H1 (cell line): ENCODE measurements at regions not wholly inside any gene's neighbourhood (a gene's known extent, or its start where the extent isn't known, plus 50 kb on each side); places are given as distances from the start of the nearest gene placed in this dataset.

Source experiments
- CTCF ChIP-seq, 3 experiments: IDR thresholded peaks; 1 replicate in 2 of 3; 2 replicates in 1 of 3; pipeline versions ENCODE4 v1.5.1 to v1.6.1; 2011; ENCODE audit warnings: low read length in 3 of 3, mild to moderate bottlenecking in 3 of 3, inconsistent platforms in 2 of 3, low read depth in 1 of 3, moderate library complexity in 1 of 3; ENCODE audit not compliant: insufficient read depth in 1 of 3; ENCODE audit errors: control extremely low read depth in 1 of 3
- GABPA ChIP-seq: IDR thresholded peaks from 2 replicates; pipeline ENCODE4 v1.6.1; 2011; ENCODE audit warnings: mild to moderate bottlenecking, low read length, moderate library complexity, borderline replicate concordance; ENCODE audit not compliant: insufficient read depth
- HDAC2 ChIP-seq, 2 experiments: fragments of 300-600 bp in 1 of 2; sonication (generic) in 1 of 2; IDR thresholded peaks; 2 replicates each; pipeline ENCODE4 v1.6.1; 2011 to 2012; ENCODE audit warnings: low read depth in 2 of 2, low read length in 2 of 2, mild to moderate bottlenecking in 2 of 2, moderate library complexity in 2 of 2, borderline replicate concordance in 1 of 2, inconsistent platforms in 1 of 2
- POLR2A ChIP-seq, 2 experiments: IDR thresholded peaks; 1 replicate in 1 of 2; 2 replicates in 1 of 2; pipeline ENCODE4 v1.6.1; 2011; ENCODE audit warnings: low read depth in 2 of 2, low read length in 2 of 2, mild to moderate bottlenecking in 2 of 2; ENCODE audit errors: control extremely low read depth in 1 of 2
- POLR2AphosphoS5 ChIP-seq: IDR thresholded peaks from 2 replicates; pipeline ENCODE4 v1.6.1; 2011; ENCODE audit warnings: low read depth, low read length
- SAP30 ChIP-seq: fragments of 300-600 bp; sonication (generic); IDR thresholded peaks from 2 replicates; pipeline ENCODE4 v1.7.1; 2012; ENCODE audit warnings: low read length, moderate library complexity, mild to moderate bottlenecking, inconsistent platforms; ENCODE audit not compliant: insufficient read depth, insufficient replicate concordance
- USF2 ChIP-seq: IDR thresholded peaks from 2 replicates; pipeline ENCODE4 v1.6.1; 2011; ENCODE audit warnings: low read length, improper control_type of control experiment
- ZNF274 ChIP-seq: IDR thresholded peaks from 2 replicates; pipeline ENCODE4 v1.7.0; 2012; ENCODE audit warnings: low read length, borderline replicate concordance; ENCODE audit errors: extremely low read depth

- TF ChIP-seq ZNF274 = no peak
- no peak for TF ChIP-seq CTCF (IDR thresholded peaks at IDR 0.05; ENCODE audit: control extremely low read depth in 1 of 3, insufficient read depth in 1 of 3, low read depth in 1 of 3, low read length in 3 of 3)
- no peak for TF ChIP-seq POLR2A (IDR thresholded peaks at IDR 0.05; ENCODE audit: control extremely low read depth in 1 of 2, low read depth in 2 of 2, low read length in 2 of 2)
- TF ChIP-seq USF2 = no peak
- TF ChIP-seq GABPA = no peak
- no peak for TF ChIP-seq SAP30
- no peak for TF ChIP-seq HDAC2 (IDR thresholded peaks at IDR 0.05; ENCODE audit: borderline replicate concordance in 1 of 2, low read depth in 2 of 2, low read length in 2 of 2)
- no peak for TF ChIP-seq POLR2AphosphoS5
Observed at GRCh38 chr2:67889056-67889455, 173.7 kb downstream of the C1D start.
